Hematopoietic multipotent progenitor cell treated with erythropoietin and hydrocortisone succinate and interleukin-3 and kit ligand, for 4 days (in vitro differentiated cells): ENCODE measurements at regions not wholly inside any gene's neighbourhood (a gene's known extent, or its start where the extent isn't known, plus 50 kb on each side); places are given as distances from the start of the nearest gene placed in this dataset.

Experiments used
- DNase-seq: peaks from one replicate; pipeline ENCODE4 v3.0.0-alpha.2; 2015

GRCh38 chr15:55017635-55018034, 179.1 kb downstream of the RSL24D1 start:
- no peak for DNase-seq

- no peak for DNase-seq
Observed at GRCh38 chr15:55016225-55016624, 180.5 kb downstream of the RSL24D1 start.

- no peak for DNase-seq
Observed at GRCh38 chr15:55015093-55015445, 181.7 kb downstream of the RSL24D1 start.

GRCh38 chr15:55014391-55015092, 182.2 kb downstream of the RSL24D1 start:
- no peak for DNase-seq

- peak; percentile 13 for DNase-seq
Observed at GRCh38 chr15:55008421-55008820, 188.3 kb downstream of the RSL24D1 start.

- DNase-seq = peak; percentile 10
Observed at GRCh38 chr15:55007561-55007960, 189.2 kb downstream of the RSL24D1 start.

GRCh38 chr15:55005679-55006078, 191.1 kb downstream of the RSL24D1 start:
- DNase-seq = no peak

GRCh38 chr15:55003965-55004873, 192.5 kb downstream of the RSL24D1 start:
- DNase-seq = no peak

- no peak for DNase-seq
Observed at GRCh38 chr15:54998661-54999060, 198.1 kb downstream of the RSL24D1 start.

GRCh38 chr15:54990793-54991192, 205.9 kb downstream of the RSL24D1 start:
- no peak for DNase-seq

- no peak for DNase-seq
Observed at GRCh38 chr15:54987881-54988280, 208.9 kb downstream of the RSL24D1 start.

- no peak for DNase-seq
Observed at GRCh38 chr15:54979964-54980363, 216.8 kb downstream of the RSL24D1 start.

- DNase-seq = no peak
Observed at GRCh38 chr15:54962637-54963036, 234.1 kb downstream of the RSL24D1 start.

- DNase-seq = no peak
Observed at GRCh38 chr15:54960266-54960665, 236.5 kb downstream of the RSL24D1 start.

- no peak for DNase-seq
Observed at GRCh38 chr15:54941417-54941816, 255.3 kb downstream of the RSL24D1 start.

- DNase-seq = peak; percentile 26
Observed at GRCh38 chr15:54917312-54917711, 279.4 kb downstream of the RSL24D1 start.

GRCh38 chr15:54915380-54915779, 281.4 kb downstream of the RSL24D1 start:
- no peak for DNase-seq

- peak; percentile 41 for DNase-seq
Observed at GRCh38 chr15:54884312-54884711, 312.4 kb downstream of the RSL24D1 start.

GRCh38 chr15:54859982-54860381, 336.8 kb downstream of the RSL24D1 start:
- DNase-seq = no peak

- no peak for DNase-seq
Observed at GRCh38 chr15:54854667-54855066, 342.1 kb downstream of the RSL24D1 start.

- no peak for DNase-seq
Observed at GRCh38 chr15:54850101-54850500, 346.6 kb downstream of the RSL24D1 start.

GRCh38 chr15:54843006-54843405, 353.7 kb downstream of the RSL24D1 start:
- no peak for DNase-seq

- DNase-seq = no peak
Observed at GRCh38 chr15:54841701-54842305, 354.9 kb downstream of the RSL24D1 start.
